ENCODE measurements at regions not wholly inside any gene's neighbourhood (a gene's known extent, or its start where the extent isn't known, plus 50 kb on each side); places are given as distances from the start of the nearest gene placed in this dataset.

DNA sequence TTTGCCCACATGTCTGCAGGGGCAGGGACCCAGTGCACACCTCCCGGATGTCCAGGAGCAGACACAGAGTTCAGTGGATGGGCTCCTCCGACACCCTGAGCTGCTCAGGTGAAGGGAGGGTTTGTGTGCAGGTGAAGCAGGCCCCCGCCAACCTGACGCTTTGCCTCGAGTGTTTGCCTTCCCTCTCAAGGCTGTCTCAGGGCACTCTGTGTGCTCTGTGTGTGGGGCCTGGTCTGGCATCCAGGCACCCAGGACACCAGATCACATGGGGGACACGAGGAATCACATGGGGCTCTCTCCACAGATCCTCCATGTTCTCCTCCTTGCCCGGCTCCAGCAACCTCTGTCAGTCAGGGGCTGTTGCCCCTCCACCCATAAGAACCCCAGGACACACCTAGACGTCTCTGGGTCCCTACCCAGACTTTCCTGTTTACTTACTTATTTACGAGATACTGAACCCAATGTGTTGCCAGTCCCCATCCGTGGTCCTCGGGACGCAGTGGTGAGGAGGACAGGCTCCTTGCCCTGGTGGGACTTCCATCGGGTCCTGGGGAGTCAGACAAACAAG lies 99.5 kb downstream of the HTR5A start:
- TF ChIP-seq, protein P1, sequence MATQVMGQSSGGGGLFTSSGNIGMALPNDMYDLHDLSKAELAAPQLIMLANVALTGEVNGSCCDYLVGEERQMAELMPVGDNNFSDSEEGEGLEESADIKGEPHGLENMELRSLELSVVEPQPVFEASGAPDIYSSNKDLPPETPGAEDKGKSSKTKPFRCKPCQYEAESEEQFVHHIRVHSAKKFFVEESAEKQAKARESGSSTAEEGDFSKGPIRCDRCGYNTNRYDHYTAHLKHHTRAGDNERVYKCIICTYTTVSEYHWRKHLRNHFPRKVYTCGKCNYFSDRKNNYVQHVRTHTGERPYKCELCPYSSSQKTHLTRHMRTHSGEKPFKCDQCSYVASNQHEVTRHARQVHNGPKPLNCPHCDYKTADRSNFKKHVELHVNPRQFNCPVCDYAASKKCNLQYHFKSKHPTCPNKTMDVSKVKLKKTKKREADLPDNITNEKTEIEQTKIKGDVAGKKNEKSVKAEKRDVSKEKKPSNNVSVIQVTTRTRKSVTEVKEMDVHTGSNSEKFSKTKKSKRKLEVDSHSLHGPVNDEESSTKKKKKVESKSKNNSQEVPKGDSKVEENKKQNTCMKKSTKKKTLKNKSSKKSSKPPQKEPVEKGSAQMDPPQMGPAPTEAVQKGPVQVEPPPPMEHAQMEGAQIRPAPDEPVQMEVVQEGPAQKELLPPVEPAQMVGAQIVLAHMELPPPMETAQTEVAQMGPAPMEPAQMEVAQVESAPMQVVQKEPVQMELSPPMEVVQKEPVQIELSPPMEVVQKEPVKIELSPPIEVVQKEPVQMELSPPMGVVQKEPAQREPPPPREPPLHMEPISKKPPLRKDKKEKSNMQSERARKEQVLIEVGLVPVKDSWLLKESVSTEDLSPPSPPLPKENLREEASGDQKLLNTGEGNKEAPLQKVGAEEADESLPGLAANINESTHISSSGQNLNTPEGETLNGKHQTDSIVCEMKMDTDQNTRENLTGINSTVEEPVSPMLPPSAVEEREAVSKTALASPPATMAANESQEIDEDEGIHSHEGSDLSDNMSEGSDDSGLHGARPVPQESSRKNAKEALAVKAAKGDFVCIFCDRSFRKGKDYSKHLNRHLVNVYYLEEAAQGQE (IDR thresholded peaks at IDR 0.05) = no peak
- TF ChIP-seq, protein P2, sequence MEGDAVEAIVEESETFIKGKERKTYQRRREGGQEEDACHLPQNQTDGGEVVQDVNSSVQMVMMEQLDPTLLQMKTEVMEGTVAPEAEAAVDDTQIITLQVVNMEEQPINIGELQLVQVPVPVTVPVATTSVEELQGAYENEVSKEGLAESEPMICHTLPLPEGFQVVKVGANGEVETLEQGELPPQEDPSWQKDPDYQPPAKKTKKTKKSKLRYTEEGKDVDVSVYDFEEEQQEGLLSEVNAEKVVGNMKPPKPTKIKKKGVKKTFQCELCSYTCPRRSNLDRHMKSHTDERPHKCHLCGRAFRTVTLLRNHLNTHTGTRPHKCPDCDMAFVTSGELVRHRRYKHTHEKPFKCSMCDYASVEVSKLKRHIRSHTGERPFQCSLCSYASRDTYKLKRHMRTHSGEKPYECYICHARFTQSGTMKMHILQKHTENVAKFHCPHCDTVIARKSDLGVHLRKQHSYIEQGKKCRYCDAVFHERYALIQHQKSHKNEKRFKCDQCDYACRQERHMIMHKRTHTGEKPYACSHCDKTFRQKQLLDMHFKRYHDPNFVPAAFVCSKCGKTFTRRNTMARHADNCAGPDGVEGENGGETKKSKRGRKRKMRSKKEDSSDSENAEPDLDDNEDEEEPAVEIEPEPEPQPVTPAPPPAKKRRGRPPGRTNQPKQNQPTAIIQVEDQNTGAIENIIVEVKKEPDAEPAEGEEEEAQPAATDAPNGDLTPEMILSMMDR (IDR thresholded peaks at IDR 0.05; ENCODE audit: low read depth, low read length, missing input control) = no peak
- TF ChIP-seq TAF1 (conservative IDR thresholded peaks at IDR 0.05) = no peak
- TF ChIP-seq SP1 (IDR thresholded peaks at IDR 0.05) = no peak
